RWPE1 (cell line): ENCODE measurements at regions not wholly inside any gene's neighbourhood (a gene's known extent, or its start where the extent isn't known, plus 50 kb on each side); places are given as distances from the start of the nearest gene placed in this dataset.

ENCODE experiments used
- CTCF ChIA-PET: fragments of 350-600 bp; sonication (Branson Sonifier 250); formaldehyde crosslinking; extraction: SDS; loops from one replicate; lab custom pipeline; 2021; lab: Yijun Ruan, JAX
- POLR2A ChIA-PET: fragments of 400-600 bp; formaldehyde crosslinking; extraction: SDS; loops from one replicate; lab custom pipeline; 2020; ENCODE audit warnings: antibody characterized with exemption; ENCODE audit not compliant: low non-redundant PET; lab: Yijun Ruan, JAX
- DNase-seq: peaks from one replicate; pipeline ENCODE4 v3.0.0; 2012; ENCODE audit warnings: low spot score
- H3K27ac ChIP-seq: fragments of 450-650 bp; 2 replicates; pipeline ENCODE4 v1.5.1; 2017
- CTCF ChIP-seq: fragments of 450-650 bp; conservative IDR thresholded peaks from 2 replicates; pipeline ENCODE4 v1.5.1; 2017; ENCODE audit warnings: low read depth, mild to moderate bottlenecking

DNA sequence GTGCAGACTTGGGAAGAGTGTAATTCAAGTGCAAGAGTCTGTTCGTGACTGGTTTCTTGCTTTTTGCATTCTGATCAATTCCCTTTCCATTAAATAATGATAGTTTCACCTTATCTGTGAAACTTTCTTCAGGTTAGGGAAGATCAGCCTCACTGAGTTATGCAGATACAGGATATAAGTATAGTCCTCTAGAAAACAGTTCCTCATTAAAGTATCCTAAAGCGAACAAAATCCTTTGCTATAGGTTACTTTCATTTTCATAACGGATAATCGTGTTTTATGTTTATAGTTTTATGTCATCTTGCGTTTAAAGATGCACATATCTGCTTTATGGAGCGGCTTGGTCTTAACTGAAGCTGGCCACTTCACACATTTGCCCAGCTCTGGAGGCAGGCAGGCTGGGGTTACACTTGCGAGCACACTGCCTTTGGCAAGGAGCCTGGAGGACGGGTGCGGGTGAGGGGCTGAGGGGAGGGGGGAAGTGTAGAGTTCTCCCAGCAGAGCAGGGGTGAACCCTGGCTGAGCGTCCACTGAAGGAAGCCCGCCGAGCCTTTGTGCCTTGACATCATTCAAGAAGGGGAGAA, 123.5 kb upstream of the IFNGR1 start:
- POLR2A ChIA-PET, result no interaction called here
- CTCF ChIA-PET, result interaction anchor here (0.6 to 1.2 kb wide), 2 partner anchors 237 to 375 kb away, joined by 3 read pairs; no protein-coding TSS in a partner anchor

GRCh38 chr6:137341681-137342195, 122.6 kb upstream of the IFNGR1 start:
- no peak for TF ChIP-seq CTCF
- DNase-seq, result peak; percentile 26
- no peak overlapping the region for H3K27ac ChIP-seq
- CTCF ChIA-PET, result interaction anchor here (0.6 to 0.7 kb wide), 4 partner anchors 72 to 323 kb away, joined by 3 to 7 read pairs (median 3); no protein-coding TSS in a partner anchor
- POLR2A ChIA-PET, result no interaction called here

More for the DNA sequence above, 123.5 kb upstream of the IFNGR1 start:
- DNase-seq, result no peak
- TF ChIP-seq CTCF, result no peak
- H3K27ac ChIP-seq, result no peak overlapping the region

DNA sequence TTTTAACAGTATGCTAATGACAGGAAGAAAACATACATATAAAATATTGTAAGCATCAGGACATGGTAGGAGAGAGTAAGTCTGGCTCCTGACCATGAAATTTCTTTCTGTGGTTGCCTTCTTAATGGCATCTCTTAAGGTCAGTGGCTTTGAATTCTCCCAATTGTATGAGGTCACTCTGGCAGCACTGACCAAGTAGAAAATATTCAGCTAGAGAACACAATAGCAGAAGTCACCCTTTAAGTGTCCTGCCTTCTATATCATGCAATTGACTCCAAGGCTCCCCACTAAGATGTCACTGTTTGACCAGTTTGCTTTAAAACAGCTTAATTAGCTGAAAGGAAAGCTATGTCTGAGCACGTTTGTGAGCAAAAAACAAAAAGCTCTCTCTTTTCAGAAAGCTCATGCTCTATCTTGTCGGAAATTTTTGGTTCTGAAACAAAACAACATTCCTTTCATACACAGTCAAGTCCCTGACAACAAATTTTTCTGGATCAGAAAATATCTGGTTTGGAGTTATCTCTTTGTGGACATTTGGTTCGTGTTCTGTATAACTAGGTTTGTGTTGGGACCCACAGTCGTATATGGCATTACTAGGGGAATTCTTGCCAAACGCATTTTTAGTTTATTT, 120.9 kb upstream of the IFNGR1 start:
- POLR2A ChIA-PET, result no interaction called here
- no peak overlapping the region for H3K27ac ChIP-seq
- DNase-seq, result no peak
- no peak for TF ChIP-seq CTCF
- CTCF ChIA-PET, result no interaction called here

- CTCF ChIA-PET, result interaction anchor here (0.6 kb wide), 1 partner anchor 291 kb away, joined by 4 read pairs; no protein-coding TSS in a partner anchor
- no peak for TF ChIP-seq CTCF
These were observed 115.7 kb upstream of the IFNGR1 start for GRCh38 chr6:137334884-137335283.

GRCh38 chr6:137334094-137334493, 114.9 kb upstream of the IFNGR1 start:
- ChIA-PET CTCF (interaction anchor here (0.6 kb wide), 1 partner anchor 443 kb away, joined by 3 read pairs; no protein-coding TSS in a partner anchor), POLR2A (no interaction called here)
- DNase-seq, result no peak
- H3K27ac ChIP-seq, result no peak overlapping the region
- TF ChIP-seq CTCF, result no peak

More at GRCh38 chr6:137334884-137335283, 115.7 kb upstream of the IFNGR1 start:
- no peak overlapping the region for H3K27ac ChIP-seq
- POLR2A ChIA-PET, result no interaction called here
- DNase-seq, result no peak

GRCh38 chr6:137332637-137333280, 113.6 kb upstream of the IFNGR1 start:
- no peak for DNase-seq
- CTCF ChIA-PET, result interaction anchor here (0.7 kb wide), 1 partner anchor 39 kb away, joined by 3 read pairs; no protein-coding TSS in a partner anchor

More at GRCh38 chr6:137332637-137333280, 113.6 kb upstream of the IFNGR1 start:
- POLR2A ChIA-PET, result no interaction called here
- H3K27ac ChIP-seq, result no peak overlapping the region
- TF ChIP-seq CTCF, result no peak
